ENCODE measurements at regions not wholly inside any gene's neighbourhood (a gene's known extent, or its start where the extent isn't known, plus 50 kb on each side); places are given as distances from the start of the nearest gene placed in this dataset.

DNA sequence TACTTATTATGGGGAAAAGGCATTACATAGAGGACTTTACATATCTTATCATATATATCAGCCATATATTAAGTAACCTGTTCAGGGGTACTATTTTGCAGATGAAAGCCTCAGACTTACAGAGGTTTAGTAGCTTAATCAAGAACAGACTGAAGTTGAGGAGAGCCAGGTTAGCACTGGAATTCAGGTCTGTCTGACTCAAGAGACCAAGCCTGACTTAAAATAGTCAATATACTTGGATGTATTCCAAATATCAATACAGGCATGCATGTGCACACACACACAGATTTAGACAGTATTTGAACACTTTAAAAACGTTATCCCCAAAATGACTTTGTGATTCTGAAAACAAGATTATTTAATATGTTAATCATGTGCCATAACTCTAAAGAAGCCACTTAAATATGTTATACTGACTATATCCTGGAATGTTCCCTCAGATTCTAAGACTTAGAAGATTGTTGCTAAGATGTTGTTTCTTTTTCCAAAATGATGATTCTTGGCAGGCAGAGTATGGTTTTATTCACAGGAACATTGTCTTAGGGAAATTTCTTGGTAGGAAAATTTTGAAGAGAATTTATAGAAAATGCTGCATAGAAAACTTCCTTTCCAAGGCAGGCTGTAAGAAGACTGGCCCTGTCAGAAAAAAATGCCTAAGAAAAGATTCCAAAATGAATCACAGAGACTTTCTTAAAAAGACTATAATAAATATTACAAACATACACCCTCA, 61.6 kb downstream of the ADAMTS1 start:
- TF ChIP-seq EP300 (IDR thresholded peaks at IDR 0.05; ENCODE audit: low read depth) (no peak), POLR2A (IDR thresholded peaks at IDR 0.05) (no peak)
- TF ChIP-seq, protein P1, sequence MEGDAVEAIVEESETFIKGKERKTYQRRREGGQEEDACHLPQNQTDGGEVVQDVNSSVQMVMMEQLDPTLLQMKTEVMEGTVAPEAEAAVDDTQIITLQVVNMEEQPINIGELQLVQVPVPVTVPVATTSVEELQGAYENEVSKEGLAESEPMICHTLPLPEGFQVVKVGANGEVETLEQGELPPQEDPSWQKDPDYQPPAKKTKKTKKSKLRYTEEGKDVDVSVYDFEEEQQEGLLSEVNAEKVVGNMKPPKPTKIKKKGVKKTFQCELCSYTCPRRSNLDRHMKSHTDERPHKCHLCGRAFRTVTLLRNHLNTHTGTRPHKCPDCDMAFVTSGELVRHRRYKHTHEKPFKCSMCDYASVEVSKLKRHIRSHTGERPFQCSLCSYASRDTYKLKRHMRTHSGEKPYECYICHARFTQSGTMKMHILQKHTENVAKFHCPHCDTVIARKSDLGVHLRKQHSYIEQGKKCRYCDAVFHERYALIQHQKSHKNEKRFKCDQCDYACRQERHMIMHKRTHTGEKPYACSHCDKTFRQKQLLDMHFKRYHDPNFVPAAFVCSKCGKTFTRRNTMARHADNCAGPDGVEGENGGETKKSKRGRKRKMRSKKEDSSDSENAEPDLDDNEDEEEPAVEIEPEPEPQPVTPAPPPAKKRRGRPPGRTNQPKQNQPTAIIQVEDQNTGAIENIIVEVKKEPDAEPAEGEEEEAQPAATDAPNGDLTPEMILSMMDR (IDR thresholded peaks at IDR 0.05): no peak

Data from transverse colon (tissue), 3 donors.